ENCODE measurements at regions not wholly inside any gene's neighbourhood (a gene's known extent, or its start where the extent isn't known, plus 50 kb on each side); places are given as distances from the start of the nearest gene placed in this dataset.
"Not testable (repeated sequence)": the region's sequence is repeated elsewhere in the genome, so short reads cannot be mapped to it uniquely, and the experiment has no call there.

GRCh38 chr5:148748702-148749392 is 77.6 kb upstream of the ADRB2 start:
- Histone ChIP-seq H3K4me1 (no peaks in the 10 kb centered on the region), H3K4me3 (no peak overlapping the region), H3K36me3 (no peaks in the 10 kb centered on the region), H3K27me3 (no peaks in the 10 kb centered on the region), H3K9me3 (no peaks in the 10 kb centered on the region), H3K27ac (no peak overlapping the region)
- in situ Hi-C loops (cut with MboI; ENCODE audit: low sequenced_read_pairs in 4 of 4): loop anchor here (25.0 kb wide), 1 partner anchor 488 kb away; no protein-coding TSS in a partner anchor
- ATAC-seq (no peak), DNase-seq (no peak)
- intact Hi-C loops (cut with DNase I; ENCODE audit: low total_unique reads): no loop called here
- TF ChIP-seq CTCF (IDR thresholded peaks at IDR 0.05 in 4 of 5, conservative IDR thresholded peaks at IDR 0.05 in 1 of 5): no peak
- no peak for TF ChIP-seq POLR2A (IDR thresholded peaks at IDR 0.05)

GRCh38 chr5:148750614-148751013 is 75.8 kb upstream of the ADRB2 start:
- no peak overlapping the region for H3K4me3 ChIP-seq
- H3K27ac ChIP-seq: no peak overlapping the region
- H3K36me3 ChIP-seq: no peaks in the 10 kb centered on the region
- DNase-seq (no peak), ATAC-seq (no peak)
- no peaks in the 10 kb centered on the region for H3K27me3 ChIP-seq
- TF ChIP-seq CTCF (IDR thresholded peaks at IDR 0.05 in 4 of 5, conservative IDR thresholded peaks at IDR 0.05 in 1 of 5) (no peak), POLR2A (IDR thresholded peaks at IDR 0.05) (no peak)
- no peaks in the 10 kb centered on the region for H3K4me1 ChIP-seq
- in situ Hi-C loops (cut with MboI; ENCODE audit: low sequenced_read_pairs in 4 of 4) (no loop called here), intact Hi-C loops (cut with DNase I; ENCODE audit: low total_unique reads) (no loop called here)
- no peaks in the 10 kb centered on the region for H3K9me3 ChIP-seq

- intact Hi-C loops (cut with DNase I; ENCODE audit: low total_unique reads): no loop called here
- Histone ChIP-seq H3K36me3 (no peaks in the 10 kb centered on the region), H3K27ac (no peak overlapping the region), H3K4me3 (no peak overlapping the region), H3K27me3 (no peaks in the 10 kb centered on the region), H3K9me3 (no peaks in the 10 kb centered on the region), H3K4me1 (no peaks in the 10 kb centered on the region)
- TF ChIP-seq POLR2A (IDR thresholded peaks at IDR 0.05) (no peak), CTCF (IDR thresholded peaks at IDR 0.05 in 4 of 5, conservative IDR thresholded peaks at IDR 0.05 in 1 of 5) (no peak)
- no peak for DNase-seq
- ATAC-seq: no peak
- in situ Hi-C loops (cut with MboI; ENCODE audit: low sequenced_read_pairs in 4 of 4): no loop called here
Measured at GRCh38 chr5:148751025-148751424, 75.4 kb upstream of the ADRB2 start.

GRCh38 chr5:148752375-148752774 is 74.0 kb upstream of the ADRB2 start:
- ATAC-seq; H3K27ac ChIP-seq; H3K9me3 ChIP-seq; DNase-seq; H3K27me3 ChIP-seq; intact Hi-C loops (cut with DNase I; ENCODE audit: low total_unique reads); H3K4me1 ChIP-seq; H3K4me3 ChIP-seq; in situ Hi-C loops (cut with MboI; ENCODE audit: low sequenced_read_pairs in 4 of 4); H3K36me3 ChIP-seq: not testable (repeated sequence)

GRCh38 chr5:148759101-148759500 is 67.3 kb upstream of the ADRB2 start:
- ATAC-seq (no peak), DNase-seq (no peak)
- H3K4me1 ChIP-seq: no peaks in the 10 kb centered on the region
- H3K27ac ChIP-seq: no peak overlapping the region
- intact Hi-C loops (cut with DNase I; ENCODE audit: low total_unique reads): no loop called here
- no peak overlapping the region for H3K4me3 ChIP-seq
- TF ChIP-seq CTCF (IDR thresholded peaks at IDR 0.05 in 4 of 5, conservative IDR thresholded peaks at IDR 0.05 in 1 of 5) (no peak), POLR2A (IDR thresholded peaks at IDR 0.05) (no peak)
- in situ Hi-C loops (cut with MboI; ENCODE audit: low sequenced_read_pairs in 4 of 4): no loop called here
- no peaks in the 10 kb centered on the region for H3K27me3 ChIP-seq
- H3K36me3 ChIP-seq: no peaks in the 10 kb centered on the region
- H3K9me3 ChIP-seq: no peaks in the 10 kb centered on the region

Data from gastrocnemius medialis (tissue), 4 donors.